ENCODE measurements at regions not wholly inside any gene's neighbourhood (a gene's known extent, or its start where the extent isn't known, plus 50 kb on each side); places are given as distances from the start of the nearest gene placed in this dataset.

DNA sequence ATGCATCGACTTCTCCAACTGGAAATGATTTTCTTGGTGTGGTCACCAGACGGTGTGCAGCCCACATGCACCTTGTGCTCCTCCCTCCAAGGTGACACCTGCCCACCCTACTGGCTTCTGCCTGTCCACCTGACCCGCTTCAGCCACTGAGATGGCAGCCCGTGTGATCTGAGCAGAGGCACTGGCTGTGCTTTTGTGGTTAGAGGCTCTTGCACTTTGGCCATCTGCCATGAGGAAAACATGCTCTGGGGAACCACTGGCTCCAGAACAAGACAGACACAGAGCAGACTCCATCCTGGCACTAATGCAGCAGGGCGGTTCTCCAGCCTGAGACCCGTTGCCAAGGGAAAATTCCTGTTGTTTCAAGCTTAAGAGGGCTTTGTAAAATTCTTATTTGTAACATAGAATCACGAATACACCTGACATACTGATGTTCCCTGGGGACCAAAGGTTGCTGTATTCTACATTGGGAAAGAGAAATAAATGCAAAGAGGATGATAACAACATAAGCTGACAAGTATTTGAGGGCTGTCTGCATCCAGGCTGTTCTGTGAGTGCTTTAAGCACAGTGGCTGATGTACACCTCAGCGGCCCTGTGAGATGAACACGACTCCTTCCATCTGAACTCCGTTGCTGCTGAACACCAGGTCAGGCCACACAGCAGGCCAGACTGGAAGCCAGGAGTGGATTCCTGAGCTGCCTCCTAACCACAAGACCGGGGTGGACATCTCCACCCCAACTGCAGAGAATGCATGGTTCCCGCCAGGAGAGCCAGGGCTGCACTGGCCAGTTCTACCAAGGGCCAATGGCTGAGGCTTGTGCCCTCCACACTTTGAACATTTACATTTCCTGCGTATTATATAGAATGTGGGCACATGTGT lies 820.4 kb downstream of the GALR1 start:
- peak; percentile 66 for DNase-seq (ENCODE audit: low spot score)

DNA sequence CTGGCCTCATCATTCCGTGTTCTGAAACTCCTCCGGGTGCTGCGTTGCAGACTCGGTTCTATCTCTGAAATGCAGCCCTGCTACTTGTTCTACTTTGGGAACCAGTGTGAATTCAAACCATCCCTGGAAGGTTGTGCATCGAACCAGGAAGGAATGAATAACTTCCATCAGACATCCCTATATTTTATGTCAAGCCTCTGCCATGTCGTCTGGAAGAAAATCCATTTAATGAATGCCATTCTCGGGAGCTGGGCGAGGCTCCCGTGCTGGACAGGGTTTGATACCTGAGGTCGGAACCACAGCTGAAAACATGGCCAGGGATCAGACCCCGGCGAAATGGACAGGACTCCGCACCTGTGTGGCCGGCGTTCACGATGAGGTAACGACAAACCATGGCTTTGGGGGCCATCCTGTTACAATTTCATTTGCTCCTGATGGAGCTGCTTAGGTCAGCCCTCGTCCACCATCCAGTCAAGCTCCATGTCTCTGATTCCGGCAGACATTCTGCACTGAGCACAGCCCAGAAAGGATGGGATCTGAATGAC lies 821.6 kb downstream of the GALR1 start:
- DNase-seq (ENCODE audit: low spot score) = no peak

DNA sequence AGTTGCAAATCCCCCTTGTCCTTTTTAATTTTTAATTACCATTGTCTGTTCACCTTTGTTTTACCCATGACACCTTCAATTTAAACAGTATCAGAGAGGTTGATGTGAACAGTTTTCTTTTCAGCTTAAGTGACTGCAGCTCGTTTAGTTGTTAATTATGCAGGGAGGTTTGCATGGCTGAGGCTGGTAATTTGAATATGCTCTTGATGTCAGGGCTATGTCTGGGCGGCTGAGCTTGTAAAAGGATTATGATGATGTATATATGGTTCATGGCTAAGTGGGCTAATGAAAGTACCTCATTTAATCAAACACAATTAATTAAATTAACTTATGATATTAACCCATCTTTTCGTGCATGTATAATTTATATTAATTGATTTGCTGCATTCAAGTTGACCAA lies 822.1 kb downstream of the GALR1 start:
- no peak for DNase-seq (ENCODE audit: low spot score)

DNA sequence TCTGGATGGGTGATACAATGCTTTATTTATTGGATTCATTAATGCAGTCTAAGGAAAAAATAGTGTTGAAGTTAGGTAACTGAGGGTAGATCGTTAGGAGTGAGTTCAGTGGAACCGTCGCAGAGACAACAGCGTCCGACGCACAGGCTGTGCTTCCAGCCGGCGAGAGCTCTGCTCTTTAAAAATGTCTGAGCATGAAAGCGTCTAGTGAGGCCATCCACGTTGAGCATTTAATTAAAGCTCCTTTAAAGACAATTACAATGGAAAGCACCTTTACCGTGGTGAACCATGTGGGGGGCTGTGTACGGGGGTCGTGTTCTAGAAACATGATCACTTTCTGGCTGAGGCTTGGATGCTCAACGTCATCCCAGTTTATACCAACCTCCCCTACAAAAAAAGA lies 822.7 kb downstream of the GALR1 start:
- no peak for DNase-seq (ENCODE audit: low spot score)

DNA sequence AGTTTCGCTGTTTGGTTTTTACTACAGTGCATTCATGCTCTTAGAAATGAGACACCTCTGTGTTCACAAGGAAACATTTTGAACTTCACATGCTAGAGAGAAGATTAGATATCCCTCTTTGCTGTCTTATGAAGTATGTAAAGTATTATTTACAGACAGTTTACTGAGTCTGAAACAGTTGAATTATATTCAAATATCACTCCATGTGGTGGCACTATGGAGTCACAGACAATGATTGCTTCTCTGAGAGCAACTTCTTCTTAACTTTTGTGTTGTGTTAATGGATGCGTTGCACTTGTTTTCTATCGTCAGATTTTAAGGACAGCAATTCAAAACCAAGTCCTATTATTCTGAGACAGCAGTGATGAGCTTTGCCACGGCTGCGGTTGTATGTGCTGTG lies 823.6 kb downstream of the GALR1 start:
- peak; percentile 30 for DNase-seq (ENCODE audit: low spot score)

DNA sequence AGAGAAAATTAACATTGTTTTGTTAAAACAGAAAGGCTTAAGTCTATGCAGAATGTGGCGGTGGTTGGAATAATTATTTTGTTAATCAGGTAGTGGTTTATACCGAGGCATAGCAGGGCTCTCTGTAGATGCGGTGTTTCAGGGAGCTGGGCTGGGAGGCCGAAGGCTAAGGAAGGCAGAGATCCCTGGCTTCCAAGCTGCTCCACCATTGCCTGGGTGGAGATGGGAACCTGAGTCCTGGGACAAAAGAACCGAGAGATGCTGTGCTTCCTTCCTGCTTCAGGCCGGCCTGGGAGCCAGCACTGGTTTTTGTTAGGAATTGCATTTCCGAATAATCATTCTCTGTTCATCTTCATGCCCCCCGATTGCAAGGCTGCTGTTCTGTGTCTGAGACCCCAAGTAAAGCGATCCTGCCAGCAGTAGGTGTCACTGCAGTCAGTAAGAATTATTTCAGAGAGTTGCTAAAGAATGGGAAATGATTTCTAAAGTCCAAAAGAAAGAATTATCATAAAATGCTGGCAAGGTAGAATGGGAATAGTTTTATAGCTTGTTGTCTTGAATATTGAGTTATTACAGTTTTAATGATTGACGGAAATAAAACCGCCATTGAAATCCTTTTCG lies 824.9 kb downstream of the GALR1 start:
- DNase-seq (ENCODE audit: low spot score) = no peak

DNA sequence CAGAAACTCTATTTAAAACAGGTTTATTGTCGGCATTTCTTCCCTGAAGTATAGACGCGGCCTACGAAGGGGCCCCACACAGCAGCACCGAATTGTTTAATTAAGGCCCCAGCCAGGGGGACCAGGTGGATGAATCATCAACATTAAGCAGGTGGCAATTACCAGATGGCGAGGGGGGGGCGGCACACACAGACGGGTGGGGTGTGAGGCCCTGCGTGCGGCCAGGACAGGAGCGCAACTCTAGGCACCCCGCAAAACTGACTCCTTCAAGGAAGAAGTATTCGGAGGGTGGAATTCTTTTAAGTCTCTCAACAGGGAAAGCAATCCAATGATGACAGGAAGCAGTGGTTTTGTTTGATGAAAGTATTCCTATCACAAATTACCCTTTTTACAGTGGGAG lies 830.4 kb downstream of the GALR1 start:
- no peak for DNase-seq (ENCODE audit: low spot score)

DNA sequence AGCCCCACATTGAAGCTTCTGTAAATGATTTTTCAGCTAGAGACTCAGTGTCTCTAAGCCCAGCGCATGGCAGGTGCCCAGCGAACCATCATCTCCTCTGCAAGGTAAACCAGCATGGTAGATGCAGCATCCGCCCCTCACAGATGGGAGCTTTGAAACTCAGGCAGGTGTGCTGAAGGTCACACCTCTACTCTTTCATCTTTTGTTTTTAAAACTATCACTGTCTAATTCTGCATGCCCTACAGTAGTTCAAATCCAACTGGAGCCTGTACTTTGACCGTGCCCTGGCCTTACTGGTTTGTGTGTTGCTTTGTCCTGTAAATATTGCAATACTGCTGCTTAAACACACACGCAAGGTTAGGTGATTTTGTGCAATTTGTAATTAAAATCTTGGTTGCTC lies 831.1 kb downstream of the GALR1 start:
- DNase-seq (ENCODE audit: low spot score) = no peak

DNA sequence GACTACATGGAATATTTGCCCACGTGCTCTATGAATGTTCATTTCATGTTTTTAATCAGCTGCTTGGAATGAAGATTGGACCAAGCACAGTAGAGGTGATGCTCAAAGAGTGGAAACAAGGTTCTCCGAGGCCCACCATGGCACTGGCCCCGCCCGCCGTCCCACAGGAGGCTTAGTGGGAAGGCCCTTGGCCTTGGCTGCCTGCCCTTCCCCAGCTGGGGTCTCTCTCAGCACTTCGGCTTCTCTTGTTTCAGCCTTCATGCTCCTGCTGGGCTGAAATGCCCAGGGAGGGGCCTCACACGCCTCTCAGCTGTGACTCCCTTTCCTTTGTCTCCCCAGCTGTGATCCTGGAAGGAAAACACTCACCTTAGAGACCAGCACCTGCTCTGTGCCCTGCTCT lies 833.2 kb downstream of the GALR1 start:
- no peak for DNase-seq (ENCODE audit: low spot score)

DNA sequence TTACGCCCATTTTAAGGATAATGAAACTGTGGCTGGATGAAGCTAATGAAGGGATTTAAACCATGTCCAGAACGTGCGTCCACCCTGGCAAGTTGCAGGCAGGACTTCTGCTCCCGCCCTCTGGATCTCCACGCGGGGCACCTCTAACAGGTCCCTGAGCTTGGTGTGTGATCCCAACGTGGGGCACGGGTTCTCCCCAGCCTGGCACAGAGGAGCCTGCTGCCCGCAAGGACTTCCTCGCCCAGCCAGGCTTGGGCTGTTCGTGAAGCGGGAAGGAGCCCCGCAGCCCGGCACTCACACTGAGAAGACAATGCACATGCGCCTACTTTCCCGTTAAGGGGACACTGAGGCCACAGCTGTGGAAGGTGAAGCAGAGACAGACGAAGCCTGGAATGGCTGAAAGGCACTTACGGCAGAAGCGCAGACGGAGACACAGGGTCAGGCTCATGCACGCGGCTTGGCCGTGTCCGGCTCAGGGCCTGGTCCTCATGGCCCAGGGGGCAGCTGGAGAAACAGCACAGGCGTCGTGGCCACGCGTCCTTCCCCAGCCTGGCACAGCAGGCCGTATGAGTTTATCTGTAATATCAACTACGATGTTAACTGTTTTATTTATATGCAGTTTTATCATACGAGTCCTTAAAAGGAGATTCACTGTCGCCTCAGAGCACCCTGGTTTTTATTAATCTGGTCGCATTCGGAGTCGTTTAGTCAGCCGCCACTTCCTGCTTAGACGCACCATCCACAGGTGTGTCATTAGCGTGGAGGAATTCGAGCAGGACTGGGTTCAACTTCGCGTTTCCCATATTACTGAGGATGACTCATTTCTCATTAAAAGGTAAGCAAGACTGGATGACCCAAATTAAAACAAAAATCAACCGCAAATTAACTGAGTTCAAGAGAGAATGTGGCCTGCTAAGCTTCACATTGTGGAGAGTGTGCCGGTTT lies 835.9 kb downstream of the GALR1 start:
- no peak for DNase-seq (ENCODE audit: low spot score)

DNA sequence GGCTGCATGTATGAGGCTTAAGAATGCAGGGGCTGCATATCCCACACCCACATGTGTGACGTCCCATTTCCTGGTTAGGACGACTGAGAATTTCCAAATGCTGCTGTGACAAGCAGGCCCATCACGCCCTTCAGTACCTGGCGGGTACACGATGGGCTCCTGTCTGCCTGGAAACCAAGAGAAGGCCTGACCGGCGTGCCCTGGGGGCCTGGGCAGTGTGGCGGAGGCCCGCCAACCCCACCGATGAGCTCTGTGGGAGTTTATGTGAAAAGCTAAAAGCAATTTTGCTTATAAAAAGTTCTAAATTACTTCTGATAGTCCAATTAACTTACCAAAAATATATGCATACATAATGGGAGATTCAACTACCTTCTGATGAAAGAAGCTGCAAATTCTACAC lies 837.3 kb downstream of the GALR1 start:
- no peak for DNase-seq (ENCODE audit: low spot score)

DNA sequence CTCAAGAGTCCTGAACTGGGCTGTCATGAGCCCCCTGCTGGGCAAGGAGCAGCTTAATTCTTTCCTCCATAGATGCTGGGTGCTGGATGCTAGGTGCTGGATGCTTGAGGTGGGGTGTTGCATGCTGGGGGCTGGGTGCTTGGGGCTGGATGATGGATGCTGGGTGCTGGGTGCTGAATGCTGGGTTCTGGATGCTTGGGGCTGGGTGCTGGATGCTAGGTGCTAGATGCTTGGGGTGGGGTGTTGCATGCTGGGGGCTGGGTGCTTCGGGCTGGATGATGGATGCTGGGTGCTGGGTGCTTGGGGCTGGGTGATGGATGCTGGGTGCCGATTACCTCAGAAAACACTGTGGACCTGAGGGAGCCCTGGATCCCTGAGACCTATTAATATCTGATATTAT lies 837.7 kb downstream of the GALR1 start:
- no peak for DNase-seq (ENCODE audit: low spot score)

DNA sequence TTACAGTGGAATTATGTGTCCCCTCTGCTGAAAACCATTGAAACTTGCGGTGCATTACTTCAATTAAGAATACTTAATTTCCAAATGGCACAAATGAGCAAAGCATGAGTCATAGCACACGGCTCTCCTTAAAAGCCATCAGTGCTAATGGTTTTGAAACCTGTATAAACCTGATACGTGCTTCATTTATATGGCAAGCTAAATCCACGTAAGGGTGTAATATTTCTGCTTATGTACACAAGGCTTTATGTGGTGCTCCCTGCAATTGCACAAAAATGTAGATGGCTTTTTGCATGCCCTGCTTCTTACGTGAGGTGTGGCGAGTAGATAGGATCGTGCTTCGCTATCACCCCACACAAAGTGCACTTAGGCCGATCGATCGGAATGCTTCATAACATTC lies 840.9 kb downstream of the GALR1 start:
- no peak for DNase-seq (ENCODE audit: low spot score)

DNA sequence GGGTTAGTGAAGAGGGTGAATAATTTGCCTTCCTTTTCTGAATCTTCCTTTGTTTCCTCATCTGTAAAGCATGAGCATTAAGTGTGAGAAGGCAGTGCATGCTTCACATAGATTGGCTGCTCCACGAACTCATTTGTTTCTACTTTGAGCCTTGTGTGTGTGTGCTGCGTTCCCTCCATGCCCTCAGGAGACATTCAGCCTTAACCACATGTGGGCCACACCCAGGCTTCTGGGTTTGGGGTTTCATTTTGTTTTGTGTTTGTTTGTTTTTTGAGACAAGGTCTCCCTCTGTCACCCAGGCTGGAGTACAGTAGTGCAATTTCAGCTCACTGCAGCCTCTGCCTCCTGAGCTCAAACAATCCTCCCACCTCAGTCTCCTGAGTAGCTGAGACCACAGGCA lies 843.3 kb downstream of the GALR1 start:
- no peak for DNase-seq (ENCODE audit: low spot score)

DNA sequence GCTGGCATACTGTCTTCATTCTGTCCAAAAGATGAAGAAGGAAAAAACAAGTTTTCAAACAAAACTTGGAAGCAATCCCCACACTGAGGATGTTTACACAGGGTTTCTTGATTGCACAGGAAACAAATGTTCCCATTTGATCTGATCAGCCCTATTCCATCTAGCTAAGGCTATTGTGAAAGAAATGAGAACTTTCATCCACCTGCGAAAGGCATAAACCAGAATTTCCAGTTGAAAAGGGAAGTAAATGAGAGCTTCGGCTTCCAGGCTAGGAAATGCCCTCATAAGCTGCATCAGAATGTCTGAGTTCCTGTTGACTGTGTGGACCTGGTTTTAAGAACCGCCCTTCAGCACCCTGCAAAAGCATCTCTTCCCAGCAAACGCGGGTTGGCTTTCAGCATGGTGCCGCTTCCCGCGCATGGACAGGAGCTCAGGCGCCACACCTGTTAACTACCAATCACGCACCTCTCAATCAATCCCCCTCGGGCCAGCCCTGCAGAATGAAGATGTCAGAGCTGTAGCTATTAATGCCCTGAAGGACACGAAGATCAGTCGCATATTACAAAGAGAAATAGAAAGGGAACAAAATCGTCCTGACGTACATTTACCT lies 850.4 kb downstream of the GALR1 start:
- peak; percentile 22 for DNase-seq (ENCODE audit: low spot score)

DNA sequence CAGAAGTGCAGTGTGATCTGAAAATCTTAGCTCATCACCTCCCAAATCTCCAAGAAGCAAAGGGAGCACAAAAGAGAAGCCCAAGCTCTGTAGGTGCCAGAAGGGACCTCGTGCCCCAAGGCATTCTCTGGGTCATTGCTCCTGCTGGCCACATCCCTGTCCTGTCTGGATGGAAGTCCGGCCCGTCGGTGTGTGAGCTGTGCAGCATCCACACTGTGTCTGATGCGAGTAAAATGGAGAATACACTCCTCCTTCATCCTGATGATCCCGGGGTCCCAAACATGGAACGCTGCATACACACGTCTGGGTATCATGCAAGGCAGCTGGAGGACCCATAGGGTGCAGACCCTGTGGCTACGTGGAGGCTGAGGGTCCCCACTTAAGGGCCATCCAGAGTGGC lies 851.4 kb downstream of the GALR1 start:
- DNase-seq (ENCODE audit: low spot score) = no peak

DNA sequence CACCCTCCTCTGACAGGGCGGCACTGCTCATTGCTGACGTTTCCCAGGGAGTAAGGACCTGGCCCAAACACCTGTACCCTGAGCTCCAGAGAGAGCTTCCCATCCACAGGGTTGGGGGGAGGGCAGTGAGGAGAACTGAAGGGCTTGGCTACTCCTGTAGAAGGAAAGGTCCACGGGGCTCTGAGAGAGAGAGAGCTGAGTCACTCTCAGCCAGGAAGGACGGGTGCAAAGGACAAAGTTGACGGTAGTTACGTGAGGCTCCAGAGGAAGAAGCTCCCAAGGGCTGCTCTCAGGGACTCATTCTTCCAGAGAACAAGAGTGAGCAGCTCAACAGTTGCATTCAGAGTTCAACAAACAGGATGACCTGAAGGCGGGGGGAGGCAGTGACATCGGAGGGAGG lies 852.5 kb downstream of the GALR1 start:
- no peak for DNase-seq (ENCODE audit: low spot score)

DNA sequence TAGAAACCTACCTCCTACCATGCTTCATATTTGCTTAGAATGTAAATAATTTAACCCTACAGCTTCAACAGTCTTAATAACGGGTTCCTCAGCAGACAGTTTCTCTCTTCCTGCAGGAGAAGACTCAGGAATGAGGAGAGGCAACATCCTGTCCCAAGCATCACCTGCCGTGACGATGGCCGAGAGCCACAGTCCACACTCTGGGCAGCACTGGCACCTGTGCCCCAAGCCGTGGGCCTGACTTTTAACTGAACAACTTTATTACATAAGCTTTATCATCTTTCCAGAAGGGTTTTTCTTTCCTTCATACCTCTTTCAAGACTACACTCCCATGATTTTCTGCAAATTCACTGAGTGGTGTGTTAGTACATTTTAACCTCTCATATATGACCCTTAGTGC lies 856.0 kb downstream of the GALR1 start:
- no peak for DNase-seq (ENCODE audit: low spot score)

DNA sequence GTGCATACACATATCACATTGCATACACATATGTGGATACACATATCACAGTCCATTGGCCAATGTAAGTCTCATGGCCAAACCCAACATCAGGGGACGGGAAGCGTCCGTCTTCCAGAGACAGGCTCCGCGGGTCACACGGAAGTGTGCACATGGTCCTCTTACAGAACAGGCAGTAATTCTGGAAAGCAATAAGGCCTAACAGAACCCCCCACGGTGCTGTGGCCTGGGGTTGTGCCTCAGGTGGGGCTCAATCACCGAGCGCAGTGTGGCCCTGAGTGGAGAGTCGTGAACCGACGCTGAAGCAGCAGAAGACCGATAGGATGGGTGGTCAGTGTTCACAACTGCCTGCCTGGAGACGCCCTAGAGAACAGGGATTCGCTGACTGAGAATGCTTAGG lies 857.3 kb downstream of the GALR1 start:
- DNase-seq (ENCODE audit: low spot score) = no peak

DNA sequence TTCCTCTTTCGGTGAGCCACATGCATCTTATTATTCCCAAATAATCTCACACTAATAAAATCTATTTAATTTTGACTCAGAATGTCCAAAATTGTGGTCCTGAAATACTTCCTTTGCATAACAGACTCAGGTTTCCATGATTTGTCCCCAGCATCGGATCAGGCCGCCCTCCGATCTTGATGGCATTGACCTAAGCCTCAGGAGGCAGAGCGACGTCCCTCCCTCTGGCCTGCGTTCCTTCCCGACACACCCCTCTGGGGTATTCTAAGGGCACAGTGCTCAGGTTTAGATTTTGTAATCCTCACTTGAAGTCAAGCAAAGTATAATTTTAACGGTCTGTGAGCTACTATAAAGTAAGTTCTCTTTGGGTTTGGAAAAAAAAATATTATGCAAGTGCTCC lies 857.7 kb downstream of the GALR1 start:
- no peak for DNase-seq (ENCODE audit: low spot score)

DNA sequence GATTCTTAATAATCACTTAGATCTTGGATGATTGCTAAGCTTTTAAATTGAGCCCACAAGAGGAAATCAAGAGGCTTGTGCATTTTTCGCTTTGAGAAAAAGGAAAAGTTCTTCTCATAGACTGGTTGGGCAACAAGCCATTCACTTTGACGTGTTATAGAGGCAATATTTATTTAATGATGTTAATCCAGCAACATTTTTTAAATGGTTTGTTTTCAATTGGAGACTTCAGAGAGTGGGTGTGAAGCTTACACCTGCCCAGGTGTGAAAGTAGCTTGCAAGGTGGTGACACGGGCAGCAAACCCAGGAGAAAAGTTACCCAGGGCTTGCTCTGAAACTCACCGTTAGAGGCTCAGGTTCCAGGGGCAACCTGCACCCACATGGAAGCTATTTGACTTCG lies 858.9 kb downstream of the GALR1 start:
- no peak for DNase-seq (ENCODE audit: low spot score)

Measured in globus pallidus (tissue), 1 donor.